HG02588 (cell line): ENCODE measurements at regions not wholly inside any gene's neighbourhood (a gene's known extent, or its start where the extent isn't known, plus 50 kb on each side); places are given as distances from the start of the nearest gene placed in this dataset.

Experiments used
- ATAC-seq: cut with Tn5 transposase; IDR thresholded peaks from one replicate; pipeline ENCODE4 v1.9.1; 2021; ENCODE audit warnings: mild to moderate bottlenecking, moderate library complexity; ENCODE audit not compliant: unreplicated experiment

GRCh38 chr6:33967966-33968724 lies 164.3 kb upstream of the MLN start:
- no peak for ATAC-seq

GRCh38 chr6:33967265-33967767 lies 163.5 kb upstream of the MLN start:
- no peak for ATAC-seq

DNA sequence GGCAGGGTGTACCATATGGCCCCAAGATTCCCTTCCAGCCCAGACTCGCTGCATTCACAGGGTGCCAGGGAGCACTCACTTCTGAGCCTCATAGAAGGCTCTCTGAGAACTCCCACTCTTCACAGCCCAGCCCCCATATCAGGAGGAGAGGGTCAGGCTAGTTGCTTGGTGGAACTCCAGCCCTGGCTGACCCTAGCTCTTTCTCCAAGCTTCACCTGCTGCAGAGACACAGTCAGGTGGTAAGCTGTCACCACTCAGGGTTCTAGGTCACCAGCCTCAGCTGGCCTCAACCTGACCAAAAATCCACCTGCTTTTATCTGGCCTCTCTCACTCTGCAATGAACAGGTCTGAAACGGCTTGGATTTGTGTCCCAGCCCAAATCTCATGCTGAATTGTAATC lies 162.7 kb upstream of the MLN start:
- no peak for ATAC-seq

DNA sequence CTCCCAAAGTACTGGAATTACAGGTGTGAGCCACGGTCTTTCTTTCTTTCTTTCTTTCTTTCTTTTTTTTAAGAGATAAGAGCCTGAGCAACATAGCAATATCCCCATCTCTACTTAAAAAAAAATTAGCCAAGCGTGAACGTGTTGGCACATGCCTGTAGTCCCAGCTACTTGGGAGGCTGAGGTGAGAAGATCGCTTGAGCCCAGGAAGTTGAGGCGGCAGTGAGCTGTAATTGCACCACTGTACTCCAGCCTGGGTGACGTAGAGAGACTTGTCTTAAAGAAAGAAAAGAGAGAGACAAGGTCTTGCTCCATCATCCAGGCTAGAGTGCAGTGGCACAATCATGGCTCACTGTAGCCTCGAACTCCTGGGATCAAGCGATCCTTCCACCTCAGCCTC lies 162.0 kb upstream of the MLN start:
- ATAC-seq, result no peak

DNA sequence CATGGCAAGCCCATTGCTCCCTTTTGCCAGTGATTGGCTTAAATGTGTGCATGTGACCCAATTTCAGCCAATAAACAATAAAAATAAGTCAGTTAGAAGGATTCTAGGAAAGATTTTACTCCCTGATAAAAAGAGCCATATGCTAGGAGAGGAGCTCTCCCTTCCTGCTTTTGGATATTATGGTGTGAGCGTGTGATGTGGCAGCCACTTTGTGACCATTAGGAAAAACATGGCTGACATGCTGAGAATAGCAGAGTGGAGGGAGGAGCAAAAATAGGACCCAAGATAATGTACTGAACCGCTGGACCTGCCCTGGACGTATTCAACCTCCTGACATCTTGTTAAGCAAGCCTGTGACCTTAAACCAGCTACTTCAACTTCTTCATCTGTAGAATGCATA lies 160.6 kb upstream of the MLN start:
- ATAC-seq, result no peak

GRCh38 chr6:33963136-33963750 lies 159.4 kb upstream of the MLN start:
- no peak for ATAC-seq

GRCh38 chr6:33962246-33963027 lies 158.6 kb upstream of the MLN start:
- ATAC-seq, result no peak

DNA sequence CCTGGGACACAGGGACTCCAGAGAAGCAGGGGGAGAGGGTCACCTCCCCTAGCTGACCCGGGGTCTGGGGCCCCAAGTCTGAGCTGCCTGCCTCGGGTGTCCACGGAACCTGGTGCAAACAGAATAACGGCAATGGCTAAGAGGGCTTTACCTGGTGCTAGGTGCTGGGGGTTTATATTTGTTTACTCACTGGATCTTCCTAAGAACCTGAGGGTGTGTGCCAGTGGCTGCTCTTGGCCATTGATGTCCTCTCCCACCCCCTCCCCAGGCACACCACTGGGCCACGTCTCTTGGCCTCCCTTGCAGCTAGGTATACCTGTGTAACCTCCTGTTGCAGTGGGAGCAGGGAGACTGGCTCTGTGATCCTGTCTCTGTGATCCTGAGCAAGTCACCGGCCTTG lies 157.9 kb upstream of the MLN start:
- no peak for ATAC-seq

GRCh38 chr6:33960345-33961313 lies 156.8 kb upstream of the MLN start:
- no peak for ATAC-seq

GRCh38 chr6:33959661-33960344 lies 156.0 kb upstream of the MLN start:
- ATAC-seq, result no peak

GRCh38 chr6:33959329-33959651 lies 155.5 kb upstream of the MLN start:
- ATAC-seq, result no peak

GRCh38 chr6:33958526-33959328 lies 154.9 kb upstream of the MLN start:
- no peak for ATAC-seq

- no peak for ATAC-seq
Observed at GRCh38 chr6:33957892-33958525, 154.2 kb upstream of the MLN start.

GRCh38 chr6:33957131-33957891 lies 153.5 kb upstream of the MLN start:
- no peak for ATAC-seq

- ATAC-seq, result no peak
Observed at GRCh38 chr6:33956206-33956605, 152.4 kb upstream of the MLN start.

DNA sequence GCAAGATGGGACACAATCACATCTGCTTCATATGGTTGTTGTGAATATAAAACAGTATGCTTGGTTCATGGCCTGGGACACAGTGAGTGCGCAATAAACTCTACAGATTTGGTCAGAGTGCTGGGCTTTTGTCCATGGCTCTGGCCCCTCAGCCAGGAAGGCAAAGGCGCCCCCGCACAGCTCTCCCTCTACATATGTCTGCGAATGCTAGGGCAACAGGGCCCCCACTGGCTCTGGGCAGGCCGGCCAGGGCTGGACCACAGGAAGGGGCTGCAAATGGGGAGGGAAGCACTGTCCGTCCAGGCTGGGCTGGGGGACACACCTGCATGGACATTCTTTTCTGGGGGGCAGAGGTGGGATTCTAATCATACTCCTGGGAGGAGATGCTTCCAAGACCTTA lies 151.8 kb upstream of the MLN start:
- no peak for ATAC-seq

GRCh38 chr6:33954453-33954852 lies 150.7 kb upstream of the MLN start:
- no peak for ATAC-seq

DNA sequence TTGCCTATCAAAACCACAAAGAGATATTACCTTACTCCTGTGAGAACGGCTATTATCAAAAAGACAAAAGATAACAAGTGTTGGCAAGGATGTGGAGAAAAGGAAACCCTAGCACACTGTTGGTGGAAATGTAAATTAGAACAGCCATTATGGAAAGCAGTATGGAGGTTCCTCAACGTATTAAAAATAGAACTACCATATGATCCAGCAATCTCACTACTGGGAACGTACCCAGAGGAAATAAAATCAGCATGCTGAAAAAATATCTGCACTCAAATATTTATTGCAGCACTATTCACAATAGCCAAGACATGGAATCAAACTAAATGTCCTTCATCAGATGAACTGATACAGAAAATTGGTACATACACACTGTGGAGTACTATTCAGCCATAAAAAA lies 149.4 kb upstream of the MLN start:
- ATAC-seq, result no peak
